ENCODE measurements at regions not wholly inside any gene's neighbourhood (a gene's known extent, or its start where the extent isn't known, plus 50 kb on each side); places are given as distances from the start of the nearest gene placed in this dataset.

DNA sequence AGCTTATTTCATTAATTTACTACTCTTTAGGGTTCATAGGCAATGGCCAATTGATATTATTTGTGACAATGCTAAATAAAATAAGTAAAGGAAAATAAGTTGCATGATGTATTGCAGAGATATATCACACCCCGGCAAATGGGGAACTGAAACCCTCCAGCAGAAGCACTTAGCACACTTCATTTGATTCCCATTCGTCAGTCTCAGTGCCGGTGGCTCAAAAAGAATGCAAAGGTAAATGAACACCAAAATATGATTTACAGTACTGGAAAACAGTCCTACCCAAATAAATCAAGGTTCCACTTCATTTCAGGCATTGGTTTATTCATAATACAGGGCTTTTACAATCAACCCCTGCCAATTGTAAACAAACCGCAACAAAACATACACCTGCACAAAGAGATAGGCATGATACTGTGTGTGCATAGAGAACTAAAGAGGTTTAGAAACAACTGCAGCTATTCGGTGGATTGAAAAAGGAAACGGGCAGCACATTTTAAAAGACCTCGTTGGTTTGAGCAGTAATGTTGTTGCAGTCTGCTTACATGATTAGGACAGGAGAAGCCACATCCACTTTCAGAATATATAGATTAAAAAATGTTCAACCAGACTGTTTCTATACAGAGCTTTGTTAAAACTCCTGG, 1019.2 kb downstream of the TTLL7 start (continued):
- TF ChIP-seq, protein P1, sequence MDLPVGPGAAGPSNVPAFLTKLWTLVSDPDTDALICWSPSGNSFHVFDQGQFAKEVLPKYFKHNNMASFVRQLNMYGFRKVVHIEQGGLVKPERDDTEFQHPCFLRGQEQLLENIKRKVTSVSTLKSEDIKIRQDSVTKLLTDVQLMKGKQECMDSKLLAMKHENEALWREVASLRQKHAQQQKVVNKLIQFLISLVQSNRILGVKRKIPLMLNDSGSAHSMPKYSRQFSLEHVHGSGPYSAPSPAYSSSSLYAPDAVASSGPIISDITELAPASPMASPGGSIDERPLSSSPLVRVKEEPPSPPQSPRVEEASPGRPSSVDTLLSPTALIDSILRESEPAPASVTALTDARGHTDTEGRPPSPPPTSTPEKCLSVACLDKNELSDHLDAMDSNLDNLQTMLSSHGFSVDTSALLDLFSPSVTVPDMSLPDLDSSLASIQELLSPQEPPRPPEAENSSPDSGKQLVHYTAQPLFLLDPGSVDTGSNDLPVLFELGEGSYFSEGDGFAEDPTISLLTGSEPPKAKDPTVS (IDR thresholded peaks at IDR 0.05; ENCODE audit: low read depth, low read length): no peak
- TF ChIP-seq SMC3 (IDR thresholded peaks at IDR 0.05; ENCODE audit: borderline replicate concordance, low read length) (no peak), SMAD5 (IDR thresholded peaks at IDR 0.05; ENCODE audit: low read depth) (no peak), POLR2AphosphoS5 (IDR thresholded peaks at IDR 0.05; ENCODE audit: low read length) (no peak), SPI1 (IDR thresholded peaks at IDR 0.05; ENCODE audit: borderline replicate concordance, insufficient read depth, low read depth, low read length) (peak; percentile 97), NR2F1 (conservative IDR thresholded peaks at IDR 0.05) (no peak), GABPA (IDR thresholded peaks at IDR 0.05; ENCODE audit: low read depth) (no peak), EP300 (IDR thresholded peaks at IDR 0.05; ENCODE audit: borderline replicate concordance in 1 of 2, control insufficient read depth in 1 of 2, low read depth in 2 of 2, low read length in 2 of 2) (no peak), ESRRA (IDR thresholded peaks at IDR 0.05; ENCODE audit: low read length) (no peak), CHD1 (IDR thresholded peaks at IDR 0.05; ENCODE audit: low read depth, low read length) (no peak), MEF2B (IDR thresholded peaks at IDR 0.05; ENCODE audit: partially characterized antibody, poor library complexity, severe bottlenecking) (peak; percentile 28), ZNF622 (IDR thresholded peaks at IDR 0.05) (no peak), IKZF2 (IDR thresholded peaks at IDR 0.05) (0 out of 4 replicates have a peak, but pooled peaks of 1 of the 2 experiments have one; percentile 26), BRCA1 (IDR thresholded peaks at IDR 0.05; ENCODE audit: low read depth, low read length) (no peak), EED (IDR thresholded peaks at IDR 0.05; ENCODE audit: low read depth) (no peak), ASH2L (IDR thresholded peaks at IDR 0.05; ENCODE audit: borderline replicate concordance, low read depth) (no peak), JUND (IDR thresholded peaks at IDR 0.05; ENCODE audit: low read depth, low read length) (no peak), ZNF217 (IDR thresholded peaks at IDR 0.05) (peak; percentile 73), SIX5 (IDR thresholded peaks at IDR 0.05; ENCODE audit: low read depth, low read length, severe bottlenecking) (no peak), NBN (IDR thresholded peaks at IDR 0.05) (no peak), TBL1XR1 (IDR thresholded peaks at IDR 0.05; ENCODE audit: low read depth, low read length) (no peak), YBX1 (IDR thresholded peaks at IDR 0.05) (no peak)
- TF ChIP-seq, protein P2, sequence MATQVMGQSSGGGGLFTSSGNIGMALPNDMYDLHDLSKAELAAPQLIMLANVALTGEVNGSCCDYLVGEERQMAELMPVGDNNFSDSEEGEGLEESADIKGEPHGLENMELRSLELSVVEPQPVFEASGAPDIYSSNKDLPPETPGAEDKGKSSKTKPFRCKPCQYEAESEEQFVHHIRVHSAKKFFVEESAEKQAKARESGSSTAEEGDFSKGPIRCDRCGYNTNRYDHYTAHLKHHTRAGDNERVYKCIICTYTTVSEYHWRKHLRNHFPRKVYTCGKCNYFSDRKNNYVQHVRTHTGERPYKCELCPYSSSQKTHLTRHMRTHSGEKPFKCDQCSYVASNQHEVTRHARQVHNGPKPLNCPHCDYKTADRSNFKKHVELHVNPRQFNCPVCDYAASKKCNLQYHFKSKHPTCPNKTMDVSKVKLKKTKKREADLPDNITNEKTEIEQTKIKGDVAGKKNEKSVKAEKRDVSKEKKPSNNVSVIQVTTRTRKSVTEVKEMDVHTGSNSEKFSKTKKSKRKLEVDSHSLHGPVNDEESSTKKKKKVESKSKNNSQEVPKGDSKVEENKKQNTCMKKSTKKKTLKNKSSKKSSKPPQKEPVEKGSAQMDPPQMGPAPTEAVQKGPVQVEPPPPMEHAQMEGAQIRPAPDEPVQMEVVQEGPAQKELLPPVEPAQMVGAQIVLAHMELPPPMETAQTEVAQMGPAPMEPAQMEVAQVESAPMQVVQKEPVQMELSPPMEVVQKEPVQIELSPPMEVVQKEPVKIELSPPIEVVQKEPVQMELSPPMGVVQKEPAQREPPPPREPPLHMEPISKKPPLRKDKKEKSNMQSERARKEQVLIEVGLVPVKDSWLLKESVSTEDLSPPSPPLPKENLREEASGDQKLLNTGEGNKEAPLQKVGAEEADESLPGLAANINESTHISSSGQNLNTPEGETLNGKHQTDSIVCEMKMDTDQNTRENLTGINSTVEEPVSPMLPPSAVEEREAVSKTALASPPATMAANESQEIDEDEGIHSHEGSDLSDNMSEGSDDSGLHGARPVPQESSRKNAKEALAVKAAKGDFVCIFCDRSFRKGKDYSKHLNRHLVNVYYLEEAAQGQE (IDR thresholded peaks at IDR 0.05; ENCODE audit: low read depth, low read length): no peak
- TF ChIP-seq, protein P3, sequence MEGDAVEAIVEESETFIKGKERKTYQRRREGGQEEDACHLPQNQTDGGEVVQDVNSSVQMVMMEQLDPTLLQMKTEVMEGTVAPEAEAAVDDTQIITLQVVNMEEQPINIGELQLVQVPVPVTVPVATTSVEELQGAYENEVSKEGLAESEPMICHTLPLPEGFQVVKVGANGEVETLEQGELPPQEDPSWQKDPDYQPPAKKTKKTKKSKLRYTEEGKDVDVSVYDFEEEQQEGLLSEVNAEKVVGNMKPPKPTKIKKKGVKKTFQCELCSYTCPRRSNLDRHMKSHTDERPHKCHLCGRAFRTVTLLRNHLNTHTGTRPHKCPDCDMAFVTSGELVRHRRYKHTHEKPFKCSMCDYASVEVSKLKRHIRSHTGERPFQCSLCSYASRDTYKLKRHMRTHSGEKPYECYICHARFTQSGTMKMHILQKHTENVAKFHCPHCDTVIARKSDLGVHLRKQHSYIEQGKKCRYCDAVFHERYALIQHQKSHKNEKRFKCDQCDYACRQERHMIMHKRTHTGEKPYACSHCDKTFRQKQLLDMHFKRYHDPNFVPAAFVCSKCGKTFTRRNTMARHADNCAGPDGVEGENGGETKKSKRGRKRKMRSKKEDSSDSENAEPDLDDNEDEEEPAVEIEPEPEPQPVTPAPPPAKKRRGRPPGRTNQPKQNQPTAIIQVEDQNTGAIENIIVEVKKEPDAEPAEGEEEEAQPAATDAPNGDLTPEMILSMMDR (IDR thresholded peaks at IDR 0.05 in 2 of 3, conservative IDR thresholded peaks at IDR 0.05 in 1 of 3; ENCODE audit: control insufficient read depth in 2 of 3, extremely low read depth in 1 of 3, insufficient read depth in 1 of 3, low read depth in 3 of 3, low read length in 3 of 3): no peak
